SK-N-SH (cell line): ENCODE measurements at regions not wholly inside any gene's neighbourhood (a gene's known extent, or its start where the extent isn't known, plus 50 kb on each side); places are given as distances from the start of the nearest gene placed in this dataset.

Source experiments
- CTCF ChIA-PET: fragments of 300-600, 350-600 bp; formaldehyde crosslinking; extraction: SDS; loops from one replicate; lab custom pipeline; 2021; lab: Yijun Ruan, JAX
- POLR2A ChIA-PET: fragments of 350-600 bp; sonication (Branson Sonifier 250); formaldehyde crosslinking; extraction: SDS; loops from one replicate; lab custom pipeline; 2020; ENCODE audit warnings: antibody characterized with exemption, inconsistent platforms; lab: Yijun Ruan, JAX
- DNase-seq: peaks from one replicate; pipeline ENCODE4 v3.0.0; 2012
- H2AFZ ChIP-seq: fragments of 200-600 bp; sonication (generic); 2 replicates; pipeline ENCODE4 v1.8.1; 2016; ENCODE audit warnings: antibody characterized with exemption, mild to moderate bottlenecking, low read depth
- H3F3A ChIP-seq: fragments of 200-600 bp; sonication (generic); replicated peaks from 2 replicates; pipeline ENCODE3; 2016; ENCODE audit warnings: antibody characterized with exemption, mild to moderate bottlenecking; ENCODE audit not compliant: insufficient read depth
- H3K27ac ChIP-seq, 2 experiments: fragments of 200-500 bp in 1 of 2; fragments of 200-600 bp in 1 of 2; sonication (Bioruptor generic) in 1 of 2; sonication (generic), shearing (Covaris generic) in 1 of 2; 2 replicates each; pipeline versions ENCODE4 v1.5.1 to v1.6.1; 2014 to 2016; ENCODE audit warnings: low read depth in 2 of 2, inconsistent platforms in 1 of 2, low read length in 1 of 2, mild to moderate bottlenecking in 1 of 2, mixed read lengths in 1 of 2
- H3K27me3 ChIP-seq: fragments of 200-600 bp; sonication (generic), shearing (Covaris generic); 2 replicates; pipeline ENCODE4 v1.6.1; 2016; ENCODE audit warnings: mixed run types; ENCODE audit not compliant: insufficient read depth
- H3K36me3 ChIP-seq, 2 experiments: fragments of 200-500 bp in 1 of 2; fragments of 200-600 bp in 1 of 2; sonication (Bioruptor generic) in 1 of 2; sonication (generic) in 1 of 2; replicated peaks in 1 of 2; 2 replicates each; pipeline versions ENCODE3 to v1.5.1; 2014 to 2016; ENCODE audit warnings: low read length in 1 of 2, mild to moderate bottlenecking in 1 of 2; ENCODE audit not compliant: insufficient read depth in 2 of 2, control insufficient read depth in 1 of 2
- H3K4me1 ChIP-seq, 2 experiments: fragments of 200-500 bp in 1 of 2; fragments of 200-600 bp in 1 of 2; sonication (Bioruptor generic) in 1 of 2; sonication (generic), shearing (Covaris generic) in 1 of 2; 2 replicates each; pipeline versions ENCODE4 v1.5.1 to v1.6.1; 2014 to 2016; ENCODE audit warnings: low read depth in 1 of 2, low read length in 1 of 2, mixed run types in 1 of 2; ENCODE audit not compliant: insufficient read depth in 2 of 2, control insufficient read depth in 1 of 2
- H3K4me2 ChIP-seq: fragments of 200-600 bp; sonication (generic), shearing (Covaris generic); 2 replicates; pipeline ENCODE4 v1.6.1; 2017; ENCODE audit warnings: mixed run types
- H3K4me3 ChIP-seq, 2 experiments: fragments of 200-500 bp in 1 of 2; fragments of 200-600 bp in 1 of 2; sonication (Bioruptor generic) in 1 of 2; sonication (generic), shearing (Covaris generic) in 1 of 2; 2 replicates each; pipeline versions ENCODE4 v1.5.1 to v1.8.1; 2014 to 2016; ENCODE audit warnings: low read depth in 2 of 2, inconsistent platforms in 1 of 2, low read length in 1 of 2, mild to moderate bottlenecking in 1 of 2, mixed read lengths in 1 of 2, moderate library complexity in 1 of 2
- H3K79me2 ChIP-seq: fragments of 200-600 bp; sonication (generic); 2 replicates; pipeline ENCODE4 v1.8.1; 2017; ENCODE audit warnings: mild to moderate bottlenecking; ENCODE audit not compliant: insufficient read depth
- H3K9ac ChIP-seq: fragments of 200-600 bp; sonication (generic); 2 replicates; pipeline ENCODE4 v1.6.1; 2017; ENCODE audit warnings: mixed run types
- H3K9me2 ChIP-seq: fragments of 200-600 bp; sonication (generic); 2 replicates; pipeline ENCODE4 v1.6.1; 2017; ENCODE audit warnings: mixed run types
- H3K9me3 ChIP-seq: fragments of 200-600 bp; sonication (generic); 2 replicates; pipeline ENCODE4 v1.6.1; 2017; ENCODE audit warnings: mixed run types, mild to moderate bottlenecking, moderate library complexity
- H4K20me1 ChIP-seq: fragments of 200-600 bp; sonication (generic); 2 replicates; pipeline ENCODE4 v1.6.1; 2017; ENCODE audit warnings: mild to moderate bottlenecking, mixed run types; ENCODE audit not compliant: insufficient read depth
- NFIC ChIP-seq: IDR thresholded peaks from 2 replicates; pipeline ENCODE4 v1.4.0; 2012; ENCODE audit warnings: borderline replicate concordance
- RCOR1 ChIP-seq: fragments of 150-350 bp; IDR thresholded peaks from 2 replicates; pipeline ENCODE4 v1.6.1; 2017; ENCODE audit warnings: antibody characterized with exemption, low read length
- REST ChIP-seq: IDR thresholded peaks from 2 replicates; pipeline ENCODE4 v1.6.1; 2012; ENCODE audit warnings: mild to moderate bottlenecking, low read depth, low read length, moderate library complexity
- TEAD4 ChIP-seq: IDR thresholded peaks from 2 replicates; pipeline ENCODE4 v1.4.0; 2012; ENCODE audit warnings: mild to moderate bottlenecking, borderline replicate concordance; ENCODE audit not compliant: insufficient read depth
- YY1 ChIP-seq: IDR thresholded peaks from 2 replicates; pipeline ENCODE4 v1.4.0; 2012; ENCODE audit warnings: low read depth, mild to moderate bottlenecking
- ZBTB33 ChIP-seq: IDR thresholded peaks from 2 replicates; pipeline ENCODE4 v1.4.0; 2012; ENCODE audit warnings: low read depth, borderline replicate concordance
- WGBS: methylation state at CpG from one replicate; pipeline ENCODE4 v1.1.6; 2017; ENCODE audit warnings: low lambda C conversion rate; 5-methylcytosine and 5-hydroxymethylcytosine counted together
- TF ChIP-seq, protein P1 (sequence below): fragments of 150-350 bp; IDR thresholded peaks from 2 replicates; pipeline ENCODE4 v1.6.1; 2016; ENCODE audit warnings: mild to moderate bottlenecking, low read depth, low read length
- TF ChIP-seq, protein P2 (sequence below): IDR thresholded peaks from 2 replicates; pipeline ENCODE4 v1.4.0; 2012; ENCODE audit warnings: low read depth

DNA sequence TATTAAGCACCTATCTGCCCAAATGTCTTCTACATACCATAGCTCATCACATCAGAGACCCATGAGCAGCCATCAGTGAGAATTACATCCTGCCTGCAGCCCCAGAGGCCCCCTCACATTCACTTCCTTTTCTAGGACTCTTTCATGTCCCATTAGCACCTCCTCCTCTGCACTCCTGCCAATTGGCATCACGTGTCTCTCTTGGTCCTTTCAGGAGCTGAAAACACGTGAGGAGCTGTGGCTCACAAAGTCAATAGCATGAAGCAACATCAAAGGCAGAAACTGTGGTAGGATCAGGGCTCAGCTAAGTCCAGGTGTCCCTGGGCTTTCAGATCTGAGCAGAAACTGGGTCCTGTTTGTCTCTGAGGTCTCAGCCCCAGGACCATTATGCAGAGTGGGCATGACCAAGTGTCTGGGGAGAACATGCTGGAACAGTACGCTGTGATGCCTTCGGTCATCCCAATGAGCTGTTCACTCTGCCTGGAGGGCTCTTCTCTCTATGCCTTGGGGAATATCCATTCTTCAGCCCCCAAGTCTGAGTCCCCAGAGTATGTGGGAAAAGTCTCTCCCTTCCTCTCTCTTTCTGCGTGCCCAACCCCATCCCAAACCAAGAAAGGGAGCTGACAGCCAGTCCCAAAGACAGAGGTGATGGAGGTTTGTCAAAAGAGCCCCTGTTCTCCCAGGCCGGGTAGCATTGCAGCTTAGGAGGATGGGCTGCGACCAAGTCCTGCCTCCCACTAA is 457.0 kb upstream of the CDH5 start:
- no peak for DNase-seq

More for the DNA sequence above, 457.0 kb upstream of the CDH5 start:
- Histone ChIP-seq H3F3A (no peaks in the 10 kb centered on the region), H3K9ac (no peak overlapping the region), H4K20me1 (no peaks in the 10 kb centered on the region), H3K9me2 (no peaks in the 10 kb centered on the region), H3K27ac (no peak overlapping the region), H2AFZ (no peak overlapping the region), H3K27me3 (no peaks in the 10 kb centered on the region), H3K4me1 (peaks cover 0 to 3% of the 10 kb centered on the region in 2 experiments; a peak in 1 of 4 replicates), H3K36me3 (no peaks in the 10 kb centered on the region), H3K4me3 (no peak overlapping the region), H3K9me3 (no peaks in the 10 kb centered on the region), H3K79me2 (no peaks in the 10 kb centered on the region), H3K4me2 (no peak overlapping the region)
- ChIA-PET CTCF (interaction anchor here (1.7 kb wide), 1 partner anchor 13 kb away, joined by 3 read pairs; no protein-coding TSS in a partner anchor), POLR2A (no interaction called here)
- 38% methylated on average over 7 of the region's 7 CpGs for WGBS
- TF ChIP-seq NFIC (no peak), REST (no peak), RCOR1 (no peak), ZBTB33 (no peak), TEAD4 (no peak), YY1 (no peak)
- TF ChIP-seq, protein P1, sequence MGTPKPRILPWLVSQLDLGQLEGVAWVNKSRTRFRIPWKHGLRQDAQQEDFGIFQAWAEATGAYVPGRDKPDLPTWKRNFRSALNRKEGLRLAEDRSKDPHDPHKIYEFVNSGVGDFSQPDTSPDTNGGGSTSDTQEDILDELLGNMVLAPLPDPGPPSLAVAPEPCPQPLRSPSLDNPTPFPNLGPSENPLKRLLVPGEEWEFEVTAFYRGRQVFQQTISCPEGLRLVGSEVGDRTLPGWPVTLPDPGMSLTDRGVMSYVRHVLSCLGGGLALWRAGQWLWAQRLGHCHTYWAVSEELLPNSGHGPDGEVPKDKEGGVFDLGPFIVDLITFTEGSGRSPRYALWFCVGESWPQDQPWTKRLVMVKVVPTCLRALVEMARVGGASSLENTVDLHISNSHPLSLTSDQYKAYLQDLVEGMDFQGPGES: no peak
- TF ChIP-seq, protein P2, sequence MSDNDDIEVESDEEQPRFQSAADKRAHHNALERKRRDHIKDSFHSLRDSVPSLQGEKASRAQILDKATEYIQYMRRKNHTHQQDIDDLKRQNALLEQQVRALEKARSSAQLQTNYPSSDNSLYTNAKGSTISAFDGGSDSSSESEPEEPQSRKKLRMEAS: no peak
